ENCODE measurements at regions not wholly inside any gene's neighbourhood (a gene's known extent, or its start where the extent isn't known, plus 50 kb on each side); places are given as distances from the start of the nearest gene placed in this dataset.

- in situ Hi-C loops (cut with MboI; ENCODE audit: low sequenced_read_pairs): no loop called here
Measured at GRCh38 chr4:81650606-81651242, 179.0 kb upstream of the RASGEF1B start.

GRCh38 chr4:81648576-81649275, 177.0 kb upstream of the RASGEF1B start:
- in situ Hi-C loops (cut with MboI; ENCODE audit: low sequenced_read_pairs): no loop called here

- in situ Hi-C loops (cut with MboI; ENCODE audit: low sequenced_read_pairs): no loop called here
Measured at GRCh38 chr4:81647388-81647787, 175.7 kb upstream of the RASGEF1B start.

- in situ Hi-C loops (cut with MboI; ENCODE audit: low sequenced_read_pairs): no loop called here
Measured at GRCh38 chr4:81642543-81642942, 170.8 kb upstream of the RASGEF1B start.

- in situ Hi-C loops (cut with MboI; ENCODE audit: low sequenced_read_pairs): no loop called here
Measured at GRCh38 chr4:81639248-81639647, 167.5 kb upstream of the RASGEF1B start.

- in situ Hi-C loops (cut with MboI; ENCODE audit: low sequenced_read_pairs): no loop called here
Measured at GRCh38 chr4:81638698-81639097, 167.0 kb upstream of the RASGEF1B start.

- in situ Hi-C loops (cut with MboI; ENCODE audit: low sequenced_read_pairs): no loop called here
Measured at GRCh38 chr4:81635739-81636138, 164.0 kb upstream of the RASGEF1B start.

GRCh38 chr4:81634766-81635549, 163.3 kb upstream of the RASGEF1B start:
- in situ Hi-C loops (cut with MboI; ENCODE audit: low sequenced_read_pairs): no loop called here

- in situ Hi-C loops (cut with MboI; ENCODE audit: low sequenced_read_pairs): no loop called here
Measured at GRCh38 chr4:81634165-81634564, 162.5 kb upstream of the RASGEF1B start.

- in situ Hi-C loops (cut with MboI; ENCODE audit: low sequenced_read_pairs): no loop called here
Measured at GRCh38 chr4:81632581-81633299, 161.0 kb upstream of the RASGEF1B start.

- in situ Hi-C loops (cut with MboI; ENCODE audit: low sequenced_read_pairs): no loop called here
Measured at GRCh38 chr4:81631958-81632441, 160.3 kb upstream of the RASGEF1B start.

- in situ Hi-C loops (cut with MboI; ENCODE audit: low sequenced_read_pairs): no loop called here
Measured at GRCh38 chr4:81629366-81629765, 157.7 kb upstream of the RASGEF1B start.

GRCh38 chr4:81628489-81628888, 156.8 kb upstream of the RASGEF1B start:
- in situ Hi-C loops (cut with MboI; ENCODE audit: low sequenced_read_pairs): no loop called here

GRCh38 chr4:81627590-81627989, 155.9 kb upstream of the RASGEF1B start:
- in situ Hi-C loops (cut with MboI; ENCODE audit: low sequenced_read_pairs): no loop called here

- in situ Hi-C loops (cut with MboI; ENCODE audit: low sequenced_read_pairs): no loop called here
Measured at GRCh38 chr4:81626851-81627250, 155.1 kb upstream of the RASGEF1B start.

GRCh38 chr4:81625422-81626417, 154.0 kb upstream of the RASGEF1B start:
- in situ Hi-C loops (cut with MboI; ENCODE audit: low sequenced_read_pairs): no loop called here

GRCh38 chr4:81623434-81623833, 151.7 kb upstream of the RASGEF1B start:
- in situ Hi-C loops (cut with MboI; ENCODE audit: low sequenced_read_pairs): no loop called here

GRCh38 chr4:81622474-81623184, 150.9 kb upstream of the RASGEF1B start:
- in situ Hi-C loops (cut with MboI; ENCODE audit: low sequenced_read_pairs): no loop called here

- in situ Hi-C loops (cut with MboI; ENCODE audit: low sequenced_read_pairs): no loop called here
Measured at GRCh38 chr4:81622028-81622427, 150.3 kb upstream of the RASGEF1B start.

All from HL-60/S4 treated with phorbol 12-myristate 13-acetate at 8.2 ng/mL for 4 days and 3 days (cell line).